Breast epithelium (tissue), 4 donors: ENCODE measurements at regions not wholly inside any gene's neighbourhood (a gene's known extent, or its start where the extent isn't known, plus 50 kb on each side); places are given as distances from the start of the nearest gene placed in this dataset.

Source experiments
- DNase-seq, 2 donors: peaks; one replicate each; pipeline ENCODE4 v3.0.0-alpha.2; 2019; ENCODE audit warnings: low spot score in 2 of 2
- H3K27ac ChIP-seq, 2 donors: fragments of 200-600 bp; sonication (generic) in 1 of 2; one replicate each; pipeline ENCODE4 v1.5.1; 2016 to 2019; ENCODE audit warnings: mild to moderate bottlenecking in 1 of 2
- H3K27me3 ChIP-seq, 2 donors: fragments of 200-600 bp; sonication (generic) in 1 of 2; one replicate each; pipeline versions ENCODE4 v1.5.1 to v1.6.0; 2017 to 2019; ENCODE audit warnings: control low read depth in 1 of 2, mild to moderate bottlenecking in 1 of 2
- H3K36me3 ChIP-seq: fragments of 200-600 bp; one replicate; pipeline ENCODE4 v1.5.1; 2019
- H3K4me1 ChIP-seq, 2 donors: fragments of 200-600 bp; sonication (generic); one replicate each; pipeline ENCODE4 v1.5.1; 2016 to 2019; ENCODE audit warnings: control low read depth in 1 of 2
- H3K4me3 ChIP-seq, 3 donors: fragments of 200-600 bp; sonication (generic); 1 replicate in 2 of 3; 2 replicates in 1 of 3; pipeline ENCODE4 v1.5.1; 2016 to 2019; ENCODE audit warnings: mild to moderate bottlenecking in 3 of 3, moderate library complexity in 2 of 3
- H3K9me3 ChIP-seq, 2 donors: fragments of 200-600 bp; sonication (generic) in 1 of 2; one replicate each; pipeline ENCODE4 v1.5.1; 2016 to 2019; ENCODE audit warnings: control low read depth in 1 of 2
- CTCF ChIP-seq, 3 donors: fragments of 450-650 bp; IDR thresholded peaks; one replicate each; pipeline ENCODE4 v1.5.1; 2016 to 2017; ENCODE audit warnings: antibody characterized with exemption in 3 of 3, mild to moderate bottlenecking in 3 of 3, moderate library complexity in 3 of 3
- POLR2A ChIP-seq: fragments of 450-650 bp; IDR thresholded peaks from one replicate; pipeline ENCODE4 v1.6.1; 2016; ENCODE audit warnings: antibody characterized with exemption, mild to moderate bottlenecking, moderate library complexity
- POLR2AphosphoS5 ChIP-seq, 3 donors: sonication (generic); formaldehyde crosslinking; IDR thresholded peaks; one replicate each; pipeline ENCODE4 v1.6.1; 2017; ENCODE audit warnings: antibody characterized with exemption in 3 of 3
- intact Hi-C: fragments of 100-400 bp; cut with DNase I; formaldehyde crosslinking; loops from one replicate; pipeline ENCODE4 v1.15.1; 2023; ENCODE audit warnings: low total_unique reads

- no peak for DNase-seq
- TF ChIP-seq POLR2AphosphoS5 (IDR thresholded peaks at IDR 0.05) = no peak
- TF ChIP-seq POLR2A = no peak
- TF ChIP-seq CTCF (IDR thresholded peaks at IDR 0.05) = no peak
- intact Hi-C loops = no loop called here
- Histone ChIP-seq H3K9me3 (no peaks in the 10 kb centered on the region), H3K27ac (no peak overlapping the region), H3K4me3 (no peak overlapping the region), H3K4me1 (no peaks in the 10 kb centered on the region), H3K27me3 (no peaks in the 10 kb centered on the region), H3K36me3 (no peaks in the 10 kb centered on the region)
Measured at GRCh38 chr12:45655743-45656142, 73.8 kb upstream of the ARID2 start.

GRCh38 chr12:45658020-45658419 is 71.5 kb upstream of the ARID2 start:
- intact Hi-C loops = no loop called here
- Histone ChIP-seq H3K4me3 (no peak overlapping the region), H3K27ac (no peak overlapping the region), H3K36me3 (no peaks in the 10 kb centered on the region), H3K9me3 (no peaks in the 10 kb centered on the region), H3K4me1 (no peaks in the 10 kb centered on the region), H3K27me3 (no peaks in the 10 kb centered on the region)
- no peak for DNase-seq
- no peak for TF ChIP-seq POLR2A

- Histone ChIP-seq H3K4me1 (no peaks in the 10 kb centered on the region), H3K4me3 (no peak overlapping the region), H3K27ac (no peak overlapping the region), H3K36me3 (no peaks in the 10 kb centered on the region), H3K9me3 (no peaks in the 10 kb centered on the region), H3K27me3 (no peaks in the 10 kb centered on the region)
- DNase-seq = no peak
- no peak for TF ChIP-seq POLR2A
- TF ChIP-seq POLR2AphosphoS5 (IDR thresholded peaks at IDR 0.05) = no peak
- no peak for TF ChIP-seq CTCF (IDR thresholded peaks at IDR 0.05)
- intact Hi-C loops = no loop called here
Measured at GRCh38 chr12:45660330-45660729, 69.2 kb upstream of the ARID2 start.

DNA sequence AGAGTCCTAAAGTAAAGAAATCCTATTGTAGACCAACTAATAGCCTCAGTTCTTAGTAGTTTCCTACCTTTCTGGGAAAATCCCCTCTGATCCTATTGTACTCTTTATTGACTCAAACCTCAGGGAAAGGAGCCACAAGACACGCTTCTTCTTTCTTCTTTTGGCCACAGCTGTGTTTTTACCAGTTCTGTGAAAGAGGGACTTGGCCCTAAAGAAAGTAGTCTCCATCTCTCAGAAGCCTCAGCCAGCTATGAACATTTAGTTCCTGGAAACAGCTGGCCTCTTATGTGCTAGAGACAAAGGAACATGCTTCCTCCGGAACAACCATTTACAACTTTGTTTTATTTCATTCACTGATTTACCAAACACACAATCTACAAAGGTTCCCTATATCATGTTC is 66.1 kb upstream of the ARID2 start:
- no peaks in the 10 kb centered on the region for H3K27me3 ChIP-seq
- no peak overlapping the region for H3K27ac ChIP-seq
- H3K4me1 ChIP-seq = no peaks in the 10 kb centered on the region
- no peak overlapping the region for H3K4me3 ChIP-seq
- DNase-seq = no peak
- no peaks in the 10 kb centered on the region for H3K36me3 ChIP-seq
- TF ChIP-seq POLR2A = no peak
- TF ChIP-seq CTCF (IDR thresholded peaks at IDR 0.05) = no peak
- no peak for TF ChIP-seq POLR2AphosphoS5 (IDR thresholded peaks at IDR 0.05)
- intact Hi-C loops = no loop called here
- no peaks in the 10 kb centered on the region for H3K9me3 ChIP-seq

DNA sequence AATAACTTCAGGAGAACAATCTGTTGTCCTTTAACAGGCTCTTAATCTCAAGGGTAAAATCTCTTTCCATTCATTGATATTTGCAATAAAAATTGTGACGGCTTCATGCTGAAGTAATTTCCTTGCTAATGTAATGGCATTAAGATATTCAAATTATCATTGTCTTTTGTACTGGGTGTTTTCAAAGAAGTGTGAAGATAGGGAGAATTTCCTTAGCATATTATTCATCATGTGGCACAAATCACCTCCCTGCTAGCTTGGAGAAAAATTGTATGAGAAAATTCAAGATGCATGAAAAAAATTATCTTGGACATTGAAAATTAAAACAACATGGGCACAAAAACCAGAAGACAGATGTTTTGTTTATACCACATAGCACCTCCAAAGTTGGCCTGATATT is 63.6 kb upstream of the ARID2 start:
- no peaks in the 10 kb centered on the region for H3K9me3 ChIP-seq
- no peaks in the 10 kb centered on the region for H3K36me3 ChIP-seq
- H3K4me3 ChIP-seq = no peak overlapping the region
- no peaks in the 10 kb centered on the region for H3K4me1 ChIP-seq
- DNase-seq = no peak
- intact Hi-C loops = no loop called here
- no peak for TF ChIP-seq POLR2AphosphoS5 (IDR thresholded peaks at IDR 0.05)
- TF ChIP-seq POLR2A = no peak
- no peak for TF ChIP-seq CTCF (IDR thresholded peaks at IDR 0.05)
- H3K27me3 ChIP-seq = no peaks in the 10 kb centered on the region
- H3K27ac ChIP-seq = no peak overlapping the region

GRCh38 chr12:45666396-45666795 is 63.1 kb upstream of the ARID2 start:
- no peaks in the 10 kb centered on the region for H3K4me1 ChIP-seq
- no peak overlapping the region for H3K4me3 ChIP-seq
- intact Hi-C loops = no loop called here
- no peak for TF ChIP-seq POLR2A
- no peaks in the 10 kb centered on the region for H3K27me3 ChIP-seq
- no peak overlapping the region for H3K27ac ChIP-seq
- no peaks in the 10 kb centered on the region for H3K36me3 ChIP-seq
- no peak for DNase-seq
- no peaks in the 10 kb centered on the region for H3K9me3 ChIP-seq
